Calu3 (cell line): ENCODE measurements at regions not wholly inside any gene's neighbourhood (a gene's known extent, or its start where the extent isn't known, plus 50 kb on each side); places are given as distances from the start of the nearest gene placed in this dataset.
A peak's percentile ranks its signal among the peaks of the same experiment; 100 is the strongest.

Source experiments
- BruUV-seq: library from RNA; stranded (reverse); fragments of 400-500 nt; replicated peaks from 2 replicates; lab custom pipeline; 2021; lab: Mats Ljungman, UMichigan
- CTCF ChIA-PET: fragments of 300-600 bp; sonication (Branson Sonifier 250); formaldehyde crosslinking; loops from one replicate; lab custom pipeline; 2022; ENCODE audit warnings: antibody characterized with exemption; lab: Charles Lee
- DNase-seq: peaks from one replicate; pipeline ENCODE4 v3.0.0; 2022
- H3K27ac Mint-ChIP-seq: one replicate; pipeline ENCODE4 v1.8.0; 2022; ENCODE audit warnings: mixed read lengths; ENCODE audit not compliant: unreplicated experiment
- H3K27me3 Mint-ChIP-seq: one replicate; pipeline ENCODE4 v1.8.0; 2022; ENCODE audit warnings: mixed read lengths; ENCODE audit not compliant: unreplicated experiment
- H3K36me3 Mint-ChIP-seq: one replicate; pipeline ENCODE4 v1.8.0; 2022; ENCODE audit warnings: mild to moderate bottlenecking, moderate library complexity, mixed read lengths; ENCODE audit not compliant: insufficient read depth, unreplicated experiment
- H3K4me1 Mint-ChIP-seq: one replicate; pipeline ENCODE4 v1.8.0; 2022; ENCODE audit warnings: mild to moderate bottlenecking, low read depth, mixed read lengths; ENCODE audit not compliant: unreplicated experiment
- H3K4me3 Mint-ChIP-seq: one replicate; pipeline ENCODE4 v1.8.0; 2022; ENCODE audit warnings: mild to moderate bottlenecking, low read depth, moderate library complexity, mixed read lengths; ENCODE audit not compliant: unreplicated experiment
- H3K9me3 Mint-ChIP-seq: one replicate; pipeline ENCODE4 v1.8.0; 2022; ENCODE audit warnings: low read depth, mixed read lengths; ENCODE audit not compliant: unreplicated experiment
- CTCF ChIP-seq: fragments of 200-600 bp; IDR thresholded peaks from one replicate; pipeline ENCODE4 v1.8.0; 2022; ENCODE audit warnings: antibody characterized with exemption; ENCODE audit not compliant: unreplicated experiment
- intact Hi-C: fragments of 100-400 bp; cut with micrococcal nuclease; formaldehyde crosslinking; loops from one replicate; pipeline ENCODE4 v1.10.0; 2022; ENCODE audit not compliant: unreplicated experiment

GRCh38 chr11:129324533-129325175, 51.0 kb upstream of the BARX2 start:
- Mint-ChIP-seq H3K27me3 (no peaks in the 10 kb centered on the region), H3K4me1 (peaks cover 47% of the 10 kb centered on the region), H3K9me3 (no peaks in the 10 kb centered on the region), H3K36me3 (no peaks in the 10 kb centered on the region), H3K4me3 (peak overlapping the region; percentile 36), H3K27ac (peak overlapping the region; percentile 81)
- no TSS peak for BruUV-seq
- CTCF ChIA-PET = no interaction called here
- intact Hi-C loops = no loop called here
- no peak for TF ChIP-seq CTCF
- DNase-seq = peak; percentile 13

GRCh38 chr11:129323896-129324502, 51.6 kb upstream of the BARX2 start:
- H3K4me1 Mint-ChIP-seq = peaks cover 54% of the 10 kb centered on the region
- peak; percentile 30 for DNase-seq
- no peak for TF ChIP-seq CTCF
- H3K27ac Mint-ChIP-seq = peak overlapping the region; percentile 81
- no peaks in the 10 kb centered on the region for H3K27me3 Mint-ChIP-seq
- CTCF ChIA-PET = no interaction called here
- H3K4me3 Mint-ChIP-seq = peak overlapping the region; percentile 36
- BruUV-seq = no TSS peak
- no peaks in the 10 kb centered on the region for H3K36me3 Mint-ChIP-seq
- H3K9me3 Mint-ChIP-seq = no peaks in the 10 kb centered on the region
- intact Hi-C loops = no loop called here

- Mint-ChIP-seq H3K27me3 (no peaks in the 10 kb centered on the region), H3K9me3 (no peaks in the 10 kb centered on the region), H3K4me3 (no peak overlapping the region), H3K4me1 (peaks cover 65% of the 10 kb centered on the region), H3K36me3 (peaks cover 6% of the 10 kb centered on the region), H3K27ac (no peak overlapping the region)
- no peak for TF ChIP-seq CTCF
- CTCF ChIA-PET = no interaction called here
- no TSS peak for BruUV-seq
- intact Hi-C loops = no loop called here
- DNase-seq = no peak
Observed at GRCh38 chr11:129322941-129323340, 52.7 kb upstream of the BARX2 start.

- H3K27me3 Mint-ChIP-seq = no peaks in the 10 kb centered on the region
- no peak for TF ChIP-seq CTCF
- H3K27ac Mint-ChIP-seq = peak overlapping the region; percentile 93
- no peak for DNase-seq
- BruUV-seq = no TSS peak
- CTCF ChIA-PET = no interaction called here
- no peak overlapping the region for H3K4me3 Mint-ChIP-seq
- intact Hi-C loops = no loop called here
- H3K36me3 Mint-ChIP-seq = peaks cover 7% of the 10 kb centered on the region
- peaks cover 77% of the 10 kb centered on the region for H3K4me1 Mint-ChIP-seq
- no peaks in the 10 kb centered on the region for H3K9me3 Mint-ChIP-seq
Observed at GRCh38 chr11:129321076-129321475, 54.6 kb upstream of the BARX2 start.
